HEK293 (cell line): ENCODE measurements at regions not wholly inside any gene's neighbourhood (a gene's known extent, or its start where the extent isn't known, plus 50 kb on each side); places are given as distances from the start of the nearest gene placed in this dataset.

Source experiments
- TF ChIP-seq, protein P1 (sequence below): fragments of 450-650 bp; formaldehyde crosslinking; IDR thresholded peaks from 2 replicates; pipeline ENCODE4 v1.5.1; 2016; ENCODE audit warnings: missing biosample characterization, missing genetic modification characterization
- TF ChIP-seq, protein P2 (sequence below): fragments of 450-650 bp; formaldehyde crosslinking; IDR thresholded peaks from 2 replicates; pipeline ENCODE4 v1.5.1; 2016; ENCODE audit warnings: missing biosample characterization, missing genetic modification characterization

DNA sequence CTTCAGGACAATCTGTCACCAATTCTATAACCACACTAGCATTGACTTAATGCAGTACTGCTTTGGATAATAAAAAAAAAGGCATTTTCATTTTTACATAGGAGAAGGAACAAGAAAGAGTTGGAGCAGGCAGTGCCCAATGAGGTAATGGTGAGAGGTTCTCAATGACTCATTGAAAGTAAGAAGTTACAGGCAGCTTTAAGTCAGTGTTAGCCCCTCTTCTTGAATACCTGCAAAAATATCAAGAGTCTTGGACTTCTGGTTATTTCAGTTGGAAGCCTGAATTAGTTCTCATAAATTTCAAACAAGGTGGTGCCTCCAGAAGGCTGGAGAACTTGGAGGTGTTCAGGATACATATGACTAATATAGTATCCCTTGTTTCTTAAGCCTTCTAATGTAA lies 422.5 kb downstream of the HTR7 start:
- TF ChIP-seq, protein P1, sequence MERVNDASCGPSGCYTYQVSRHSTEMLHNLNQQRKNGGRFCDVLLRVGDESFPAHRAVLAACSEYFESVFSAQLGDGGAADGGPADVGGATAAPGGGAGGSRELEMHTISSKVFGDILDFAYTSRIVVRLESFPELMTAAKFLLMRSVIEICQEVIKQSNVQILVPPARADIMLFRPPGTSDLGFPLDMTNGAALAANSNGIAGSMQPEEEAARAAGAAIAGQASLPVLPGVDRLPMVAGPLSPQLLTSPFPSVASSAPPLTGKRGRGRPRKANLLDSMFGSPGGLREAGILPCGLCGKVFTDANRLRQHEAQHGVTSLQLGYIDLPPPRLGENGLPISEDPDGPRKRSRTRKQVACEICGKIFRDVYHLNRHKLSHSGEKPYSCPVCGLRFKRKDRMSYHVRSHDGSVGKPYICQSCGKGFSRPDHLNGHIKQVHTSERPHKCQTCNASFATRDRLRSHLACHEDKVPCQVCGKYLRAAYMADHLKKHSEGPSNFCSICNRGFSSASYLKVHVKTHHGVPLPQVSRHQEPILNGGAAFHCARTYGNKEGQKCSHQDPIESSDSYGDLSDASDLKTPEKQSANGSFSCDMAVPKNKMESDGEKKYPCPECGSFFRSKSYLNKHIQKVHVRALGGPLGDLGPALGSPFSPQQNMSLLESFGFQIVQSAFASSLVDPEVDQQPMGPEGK (tag by site-specific recombination): no peak
- TF ChIP-seq, protein P2, sequence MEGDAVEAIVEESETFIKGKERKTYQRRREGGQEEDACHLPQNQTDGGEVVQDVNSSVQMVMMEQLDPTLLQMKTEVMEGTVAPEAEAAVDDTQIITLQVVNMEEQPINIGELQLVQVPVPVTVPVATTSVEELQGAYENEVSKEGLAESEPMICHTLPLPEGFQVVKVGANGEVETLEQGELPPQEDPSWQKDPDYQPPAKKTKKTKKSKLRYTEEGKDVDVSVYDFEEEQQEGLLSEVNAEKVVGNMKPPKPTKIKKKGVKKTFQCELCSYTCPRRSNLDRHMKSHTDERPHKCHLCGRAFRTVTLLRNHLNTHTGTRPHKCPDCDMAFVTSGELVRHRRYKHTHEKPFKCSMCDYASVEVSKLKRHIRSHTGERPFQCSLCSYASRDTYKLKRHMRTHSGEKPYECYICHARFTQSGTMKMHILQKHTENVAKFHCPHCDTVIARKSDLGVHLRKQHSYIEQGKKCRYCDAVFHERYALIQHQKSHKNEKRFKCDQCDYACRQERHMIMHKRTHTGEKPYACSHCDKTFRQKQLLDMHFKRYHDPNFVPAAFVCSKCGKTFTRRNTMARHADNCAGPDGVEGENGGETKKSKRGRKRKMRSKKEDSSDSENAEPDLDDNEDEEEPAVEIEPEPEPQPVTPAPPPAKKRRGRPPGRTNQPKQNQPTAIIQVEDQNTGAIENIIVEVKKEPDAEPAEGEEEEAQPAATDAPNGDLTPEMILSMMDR: no peak
